ENCODE measurements at regions not wholly inside any gene's neighbourhood (a gene's known extent, or its start where the extent isn't known, plus 50 kb on each side); places are given as distances from the start of the nearest gene placed in this dataset.

DNA sequence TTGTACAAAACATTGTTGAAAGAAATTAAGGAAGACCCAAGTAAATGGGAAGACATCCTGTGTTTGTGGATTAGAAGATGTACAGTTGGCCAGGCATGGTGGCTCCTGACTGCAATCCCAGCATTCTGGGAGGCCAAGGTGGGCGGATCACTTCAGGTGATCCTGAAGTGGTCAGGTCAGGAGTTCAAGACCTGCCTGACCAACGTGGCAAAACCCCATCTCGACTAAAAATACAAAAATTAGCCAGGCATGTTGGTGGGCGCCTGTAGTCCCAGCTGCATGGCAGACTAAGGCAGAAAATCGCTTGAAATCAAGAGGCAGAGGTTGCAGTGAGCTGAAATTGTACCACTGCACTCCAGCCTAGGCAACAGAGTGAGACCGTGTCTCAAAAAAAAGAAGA lies 62.0 kb upstream of the SEPTIN5 start:
- TF ChIP-seq POLR2A (IDR thresholded peaks at IDR 0.05): no peak
- TF ChIP-seq, protein P1, sequence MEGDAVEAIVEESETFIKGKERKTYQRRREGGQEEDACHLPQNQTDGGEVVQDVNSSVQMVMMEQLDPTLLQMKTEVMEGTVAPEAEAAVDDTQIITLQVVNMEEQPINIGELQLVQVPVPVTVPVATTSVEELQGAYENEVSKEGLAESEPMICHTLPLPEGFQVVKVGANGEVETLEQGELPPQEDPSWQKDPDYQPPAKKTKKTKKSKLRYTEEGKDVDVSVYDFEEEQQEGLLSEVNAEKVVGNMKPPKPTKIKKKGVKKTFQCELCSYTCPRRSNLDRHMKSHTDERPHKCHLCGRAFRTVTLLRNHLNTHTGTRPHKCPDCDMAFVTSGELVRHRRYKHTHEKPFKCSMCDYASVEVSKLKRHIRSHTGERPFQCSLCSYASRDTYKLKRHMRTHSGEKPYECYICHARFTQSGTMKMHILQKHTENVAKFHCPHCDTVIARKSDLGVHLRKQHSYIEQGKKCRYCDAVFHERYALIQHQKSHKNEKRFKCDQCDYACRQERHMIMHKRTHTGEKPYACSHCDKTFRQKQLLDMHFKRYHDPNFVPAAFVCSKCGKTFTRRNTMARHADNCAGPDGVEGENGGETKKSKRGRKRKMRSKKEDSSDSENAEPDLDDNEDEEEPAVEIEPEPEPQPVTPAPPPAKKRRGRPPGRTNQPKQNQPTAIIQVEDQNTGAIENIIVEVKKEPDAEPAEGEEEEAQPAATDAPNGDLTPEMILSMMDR (IDR thresholded peaks at IDR 0.05): no peak

Measured in lower leg skin (tissue), 3 donors.